ENCODE measurements at regions not wholly inside any gene's neighbourhood (a gene's known extent, or its start where the extent isn't known, plus 50 kb on each side); places are given as distances from the start of the nearest gene placed in this dataset.

DNA sequence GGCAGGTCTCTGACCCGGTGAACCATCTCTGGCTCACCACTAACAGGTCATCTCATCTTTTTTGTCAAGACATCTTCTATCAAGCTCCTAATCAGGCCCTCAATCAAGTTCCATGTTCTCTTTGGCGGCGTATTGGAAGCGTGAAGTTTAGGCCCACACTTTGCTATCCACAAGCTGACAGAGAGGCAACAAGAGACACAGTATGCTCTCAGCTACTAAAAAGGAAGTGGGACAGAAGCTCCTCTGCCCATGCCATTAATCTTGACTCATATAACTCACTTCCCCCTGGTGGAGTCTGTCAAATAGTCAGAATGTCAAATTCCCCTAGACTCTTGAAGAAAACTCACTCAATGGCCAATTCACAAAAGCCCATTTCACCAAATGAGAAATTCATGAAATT is 77.6 kb upstream of the TMC1 start:
- TF ChIP-seq, protein P1, sequence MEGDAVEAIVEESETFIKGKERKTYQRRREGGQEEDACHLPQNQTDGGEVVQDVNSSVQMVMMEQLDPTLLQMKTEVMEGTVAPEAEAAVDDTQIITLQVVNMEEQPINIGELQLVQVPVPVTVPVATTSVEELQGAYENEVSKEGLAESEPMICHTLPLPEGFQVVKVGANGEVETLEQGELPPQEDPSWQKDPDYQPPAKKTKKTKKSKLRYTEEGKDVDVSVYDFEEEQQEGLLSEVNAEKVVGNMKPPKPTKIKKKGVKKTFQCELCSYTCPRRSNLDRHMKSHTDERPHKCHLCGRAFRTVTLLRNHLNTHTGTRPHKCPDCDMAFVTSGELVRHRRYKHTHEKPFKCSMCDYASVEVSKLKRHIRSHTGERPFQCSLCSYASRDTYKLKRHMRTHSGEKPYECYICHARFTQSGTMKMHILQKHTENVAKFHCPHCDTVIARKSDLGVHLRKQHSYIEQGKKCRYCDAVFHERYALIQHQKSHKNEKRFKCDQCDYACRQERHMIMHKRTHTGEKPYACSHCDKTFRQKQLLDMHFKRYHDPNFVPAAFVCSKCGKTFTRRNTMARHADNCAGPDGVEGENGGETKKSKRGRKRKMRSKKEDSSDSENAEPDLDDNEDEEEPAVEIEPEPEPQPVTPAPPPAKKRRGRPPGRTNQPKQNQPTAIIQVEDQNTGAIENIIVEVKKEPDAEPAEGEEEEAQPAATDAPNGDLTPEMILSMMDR (IDR thresholded peaks at IDR 0.05), result no peak
- TF ChIP-seq POLR2A (IDR thresholded peaks at IDR 0.05) (no peak), EP300 (IDR thresholded peaks at IDR 0.05) (no peak), POLR2AphosphoS5 (IDR thresholded peaks at IDR 0.05) (no peak)

Data from sigmoid colon (tissue), 4 donors.